ENCODE measurements at regions not wholly inside any gene's neighbourhood (a gene's known extent, or its start where the extent isn't known, plus 50 kb on each side); places are given as distances from the start of the nearest gene placed in this dataset.

- TF ChIP-seq CTCF (IDR thresholded peaks at IDR 0.05 in 2 of 3, conservative IDR thresholded peaks at IDR 0.05 in 1 of 3; ENCODE audit: control insufficient read depth in 2 of 3, extremely low read depth in 1 of 3, insufficient read depth in 1 of 3, low read depth in 3 of 3, low read length in 3 of 3) (no peak), E4F1 (IDR thresholded peaks at IDR 0.05; ENCODE audit: borderline replicate concordance, partially characterized antibody) (no peak), NR2C1 (IDR thresholded peaks at IDR 0.05) (no peak), EED (IDR thresholded peaks at IDR 0.05; ENCODE audit: low read depth) (no peak), SREBF2 (IDR thresholded peaks at IDR 0.05; ENCODE audit: low read length) (no peak)
Observed at GRCh38 chr14:86346818-86347384, 817.0 kb downstream of the FLRT2 start.
